ENCODE measurements at regions not wholly inside any gene's neighbourhood (a gene's known extent, or its start where the extent isn't known, plus 50 kb on each side); places are given as distances from the start of the nearest gene placed in this dataset.

GRCh38 chr1:96998466-96998865, 276.9 kb downstream of the PTBP2 start:
- no peak for DNase-seq

- no peak for DNase-seq
Measured at GRCh38 chr1:96999191-96999590, 277.6 kb downstream of the PTBP2 start.

GRCh38 chr1:97004054-97004453, 282.5 kb downstream of the PTBP2 start:
- no peak for DNase-seq

- DNase-seq: no peak
Measured at GRCh38 chr1:97004743-97005142, 283.2 kb downstream of the PTBP2 start.

GRCh38 chr1:97006044-97006661, 284.6 kb downstream of the PTBP2 start:
- no peak for DNase-seq

GRCh38 chr1:97007840-97008604, 286.4 kb downstream of the PTBP2 start:
- DNase-seq: no peak

GRCh38 chr1:97010566-97011264, 289.1 kb downstream of the PTBP2 start:
- DNase-seq: no peak

GRCh38 chr1:97013136-97013535, 291.6 kb downstream of the PTBP2 start:
- no peak for DNase-seq

- no peak for DNase-seq
Measured at GRCh38 chr1:97013941-97014340, 292.4 kb downstream of the PTBP2 start.

GRCh38 chr1:97014426-97014825, 292.8 kb downstream of the PTBP2 start:
- no peak for DNase-seq

- DNase-seq: no peak
Measured at GRCh38 chr1:97017895-97018294, 296.3 kb downstream of the PTBP2 start.

Measured in activated CD4-positive, alpha-beta T cell treated with anti-CD3 and anti-CD28 coated beads, Interleukin-2, Interleukin-6, amounts not matched to agents 100 ng/mL and 50 ng/mL, durations not matched to agents 16 hours and 8 hours (primary cell).